ENCODE measurements at regions not wholly inside any gene's neighbourhood (a gene's known extent, or its start where the extent isn't known, plus 50 kb on each side); places are given as distances from the start of the nearest gene placed in this dataset.

DNA sequence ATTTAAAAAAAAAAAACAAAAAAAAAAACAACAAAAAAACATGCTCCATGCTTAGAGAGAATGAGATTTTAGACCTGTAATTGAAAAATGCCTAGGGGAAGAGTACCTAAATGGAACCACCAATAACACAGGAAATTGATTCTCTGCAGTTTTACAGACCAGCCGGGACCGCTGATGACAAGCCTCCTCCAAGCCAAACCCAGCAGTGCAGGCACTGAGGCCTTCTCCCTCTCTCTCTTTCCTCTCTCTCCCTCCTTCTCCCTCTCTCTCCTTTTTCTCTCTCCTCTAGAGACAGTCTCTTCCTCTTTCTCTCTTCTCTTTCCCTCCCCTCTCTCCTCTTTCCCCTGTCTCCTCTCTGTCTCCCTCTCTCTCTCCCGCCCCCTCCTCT, 228.8 kb upstream of the COPS8 start:
- 37 to 48% (median 48%) methylated on average over 3 of the region's 3 CpGs for WGBS, 3 donors
- intact Hi-C loops (cut with DNase I): loop anchor here in 1 of 4 donors (1.0 kb wide), 1 partner anchor 32 kb away; no protein-coding TSS in a partner anchor
- Histone ChIP-seq H3K4me3 (no peak overlapping the region), H3K36me3 (no peaks in the 10 kb centered on the region), H3K27me3 (no peaks in the 10 kb centered on the region), H3K9me3 (no peaks in the 10 kb centered on the region), H3K27ac (no peak overlapping the region), H3K4me1 (ENCODE audit: insufficient read depth) (no peaks in the 10 kb centered on the region)
- no peak for TF ChIP-seq POLR2A (IDR thresholded peaks at IDR 0.05)
- TF ChIP-seq, protein P1, sequence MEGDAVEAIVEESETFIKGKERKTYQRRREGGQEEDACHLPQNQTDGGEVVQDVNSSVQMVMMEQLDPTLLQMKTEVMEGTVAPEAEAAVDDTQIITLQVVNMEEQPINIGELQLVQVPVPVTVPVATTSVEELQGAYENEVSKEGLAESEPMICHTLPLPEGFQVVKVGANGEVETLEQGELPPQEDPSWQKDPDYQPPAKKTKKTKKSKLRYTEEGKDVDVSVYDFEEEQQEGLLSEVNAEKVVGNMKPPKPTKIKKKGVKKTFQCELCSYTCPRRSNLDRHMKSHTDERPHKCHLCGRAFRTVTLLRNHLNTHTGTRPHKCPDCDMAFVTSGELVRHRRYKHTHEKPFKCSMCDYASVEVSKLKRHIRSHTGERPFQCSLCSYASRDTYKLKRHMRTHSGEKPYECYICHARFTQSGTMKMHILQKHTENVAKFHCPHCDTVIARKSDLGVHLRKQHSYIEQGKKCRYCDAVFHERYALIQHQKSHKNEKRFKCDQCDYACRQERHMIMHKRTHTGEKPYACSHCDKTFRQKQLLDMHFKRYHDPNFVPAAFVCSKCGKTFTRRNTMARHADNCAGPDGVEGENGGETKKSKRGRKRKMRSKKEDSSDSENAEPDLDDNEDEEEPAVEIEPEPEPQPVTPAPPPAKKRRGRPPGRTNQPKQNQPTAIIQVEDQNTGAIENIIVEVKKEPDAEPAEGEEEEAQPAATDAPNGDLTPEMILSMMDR (IDR thresholded peaks at IDR 0.05): no peak
- no peak for TF ChIP-seq EP300 (IDR thresholded peaks at IDR 0.05)
- DNase-seq: no peak

DNA sequence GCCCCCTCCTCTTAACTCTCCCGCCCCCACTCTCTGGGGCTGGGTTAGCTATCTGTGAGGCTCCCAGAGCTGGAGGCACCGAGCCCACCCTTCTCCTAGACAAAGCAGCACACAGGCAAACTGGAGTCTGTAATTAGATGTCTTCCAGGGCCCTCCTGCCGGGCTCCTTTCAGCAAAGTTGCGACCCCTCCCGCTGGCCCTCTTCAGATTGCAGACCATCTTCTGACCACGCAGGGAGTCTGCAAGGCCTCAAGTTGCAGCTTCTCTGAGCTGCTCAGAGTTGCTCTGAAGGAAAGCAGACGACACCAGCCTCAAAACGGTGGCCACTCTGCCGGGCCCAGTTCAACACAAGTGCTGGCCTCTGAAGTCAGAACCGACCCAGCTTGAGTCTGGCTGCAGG, 228.4 kb upstream of the COPS8 start:
- intact Hi-C loops (cut with DNase I): loop anchor here in 1 of 4 donors (1.0 kb wide), 1 partner anchor 32 kb away; no protein-coding TSS in a partner anchor
- TF ChIP-seq EP300 (IDR thresholded peaks at IDR 0.05) (no peak), POLR2A (IDR thresholded peaks at IDR 0.05) (no peak)
- TF ChIP-seq, protein P1 (IDR thresholded peaks at IDR 0.05): no peak
- H3K9me3 ChIP-seq: no peaks in the 10 kb centered on the region
- H3K4me1 ChIP-seq (ENCODE audit: insufficient read depth): no peaks in the 10 kb centered on the region
- WGBS, 3 donors: 66 to 68% (median 67%) methylated on average over 10 of the region's 10 CpGs
- no peaks in the 10 kb centered on the region for H3K27me3 ChIP-seq
- H3K4me3 ChIP-seq: no peak overlapping the region
- no peaks in the 10 kb centered on the region for H3K36me3 ChIP-seq
- H3K27ac ChIP-seq: no peak overlapping the region
- DNase-seq: no peak

DNA sequence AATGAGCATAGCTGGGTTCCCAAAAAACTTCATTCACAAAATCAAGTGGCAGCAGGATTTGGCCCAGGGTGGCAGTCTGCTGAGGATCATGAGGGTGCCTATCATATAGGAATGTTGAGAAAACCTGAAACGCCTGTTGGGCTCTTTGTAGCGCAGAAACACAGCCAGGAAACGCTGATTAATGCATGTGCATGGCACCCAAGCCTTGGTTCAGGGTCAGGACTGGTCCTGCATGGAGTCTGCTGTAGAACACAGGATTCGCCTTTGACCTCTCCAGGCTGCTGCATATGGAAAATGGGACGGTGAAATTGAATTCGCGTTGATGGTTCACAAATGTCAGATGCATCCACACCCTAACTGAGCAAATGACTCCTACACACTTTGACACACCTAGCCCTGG, 227.9 kb upstream of the COPS8 start:
- no peaks in the 10 kb centered on the region for H3K27me3 ChIP-seq
- 91 to 95% (median 94%) methylated on average over 7 of the region's 7 CpGs for WGBS, 3 donors
- no peak overlapping the region for H3K4me3 ChIP-seq
- H3K27ac ChIP-seq: no peak overlapping the region
- no peaks in the 10 kb centered on the region for H3K36me3 ChIP-seq
- TF ChIP-seq EP300 (IDR thresholded peaks at IDR 0.05): no peak
- no peak for TF ChIP-seq POLR2A (IDR thresholded peaks at IDR 0.05)
- TF ChIP-seq, protein P1 (IDR thresholded peaks at IDR 0.05): no peak
- intact Hi-C loops (cut with DNase I): loop anchor here in 1 of 4 donors (1.0 kb wide), 1 partner anchor 32 kb away; no protein-coding TSS in a partner anchor
- no peaks in the 10 kb centered on the region for H3K4me1 ChIP-seq (ENCODE audit: insufficient read depth)
- no peak for DNase-seq
- no peaks in the 10 kb centered on the region for H3K9me3 ChIP-seq

DNA sequence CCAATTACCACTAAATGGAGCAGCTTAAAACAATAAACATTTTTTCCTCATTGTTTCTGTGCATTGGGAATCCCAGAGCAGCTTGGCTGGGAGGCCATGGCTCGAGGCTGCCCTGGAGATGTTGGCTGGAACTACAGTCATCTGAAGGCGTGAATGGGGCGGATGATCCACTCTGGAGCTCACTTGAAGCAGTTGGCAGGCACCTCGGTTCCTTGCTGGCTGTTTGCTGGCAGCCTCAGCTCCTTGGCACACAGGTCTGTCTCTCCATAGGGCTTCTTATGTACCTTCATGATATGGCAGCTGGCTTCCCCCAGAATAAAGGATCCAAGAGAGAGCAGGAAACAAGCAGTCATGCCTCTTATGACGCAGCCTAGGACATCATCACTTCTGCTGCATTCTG, 227.0 kb upstream of the COPS8 start:
- H3K4me3 ChIP-seq: no peak overlapping the region
- H3K9me3 ChIP-seq: no peaks in the 10 kb centered on the region
- TF ChIP-seq, protein P1 (IDR thresholded peaks at IDR 0.05): no peak
- no peak for TF ChIP-seq EP300 (IDR thresholded peaks at IDR 0.05)
- no peak for TF ChIP-seq POLR2A (IDR thresholded peaks at IDR 0.05)
- H3K27me3 ChIP-seq: no peaks in the 10 kb centered on the region
- WGBS, 3 donors: 92 to 94% (median 93%) methylated on average over 5 of the region's 5 CpGs
- intact Hi-C loops (cut with DNase I): no loop called here
- DNase-seq: no peak
- no peak overlapping the region for H3K27ac ChIP-seq
- no peaks in the 10 kb centered on the region for H3K36me3 ChIP-seq
- H3K4me1 ChIP-seq (ENCODE audit: insufficient read depth): no peaks in the 10 kb centered on the region

Data from ovary (tissue), 7 donors.